GM19025 (cell line): ENCODE measurements at regions not wholly inside any gene's neighbourhood (a gene's known extent, or its start where the extent isn't known, plus 50 kb on each side); places are given as distances from the start of the nearest gene placed in this dataset.

Experiments used
- ATAC-seq: cut with Tn5 transposase; IDR thresholded peaks from one replicate; pipeline ENCODE4 v1.9.1; 2021; ENCODE audit warnings: mild to moderate bottlenecking, low read depth, moderate library complexity; ENCODE audit not compliant: unreplicated experiment

DNA sequence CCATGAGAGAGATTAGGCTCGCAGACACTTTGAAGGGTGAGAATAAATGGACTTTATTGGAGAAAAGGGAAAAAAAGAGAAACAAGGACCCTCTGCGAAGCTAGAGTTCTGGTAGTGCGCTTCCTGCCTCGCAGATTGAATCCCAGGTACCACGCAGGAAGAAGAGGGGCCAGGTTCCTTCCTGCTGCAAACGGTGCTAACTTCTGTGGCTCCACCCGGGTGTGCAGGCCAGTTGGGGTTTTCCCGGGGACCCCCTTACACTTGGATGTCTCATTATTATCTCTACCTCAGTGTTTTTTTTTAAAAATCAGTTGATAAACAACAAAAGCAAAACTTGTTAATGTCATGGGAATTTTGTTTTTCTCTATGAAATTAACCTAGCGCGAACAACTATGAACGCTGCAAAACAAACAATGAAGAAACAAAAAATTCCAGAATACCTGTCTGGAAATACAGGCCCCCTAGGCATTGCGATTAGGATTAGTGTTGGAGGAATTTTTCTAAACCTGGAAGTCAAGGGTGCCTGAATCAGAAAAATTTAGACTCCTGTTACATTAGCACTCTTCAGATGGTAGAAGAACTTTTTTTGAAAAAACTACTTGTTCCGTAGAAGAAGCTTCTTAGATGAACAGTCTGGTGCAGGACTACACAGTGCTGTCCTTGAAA lies 414.5 kb downstream of the MAN2A1 start:
- ATAC-seq, result no peak

DNA sequence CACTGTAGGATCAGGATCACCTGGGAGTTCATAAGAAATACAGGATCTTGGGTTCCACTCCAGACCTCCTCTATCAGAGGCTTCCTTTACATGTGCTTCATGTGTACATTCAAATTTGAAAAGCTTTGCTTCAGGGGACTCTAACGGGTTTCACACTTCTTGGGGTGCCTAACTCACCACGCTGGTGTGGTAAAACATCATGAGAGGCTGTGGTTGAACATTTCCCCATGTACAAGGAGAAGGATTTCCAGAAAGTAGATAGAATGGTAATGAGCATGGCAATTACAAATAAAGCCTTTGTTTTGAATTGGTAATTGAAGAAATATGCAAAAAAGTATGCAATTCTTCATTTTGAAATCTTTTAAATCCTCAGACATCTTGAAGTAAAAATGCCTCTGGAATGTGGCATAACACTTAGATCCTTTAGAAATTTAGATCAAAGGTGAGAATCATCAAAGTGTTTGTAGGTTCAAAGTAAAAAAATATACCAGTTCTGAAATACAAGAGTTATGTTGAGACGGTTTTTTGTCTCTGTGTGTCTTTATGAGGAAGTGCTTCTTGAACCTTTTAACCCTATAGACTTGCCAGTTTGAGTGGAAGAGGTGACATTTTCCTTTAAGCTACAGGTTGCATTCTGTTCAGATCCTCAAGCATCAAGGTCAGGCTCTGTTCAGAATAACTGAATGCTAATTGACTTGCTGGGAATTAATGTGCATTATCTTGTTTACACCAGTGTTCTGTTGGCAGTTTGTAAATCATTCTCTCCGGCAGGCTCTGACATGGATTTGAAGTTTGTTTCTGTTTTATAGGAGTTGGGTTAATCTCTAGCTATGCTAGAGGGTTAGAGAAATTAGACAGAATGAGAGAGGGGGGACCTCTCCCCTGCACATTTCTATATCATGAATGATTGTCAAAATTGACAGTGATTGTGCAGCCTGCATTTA lies 415.3 kb downstream of the MAN2A1 start:
- ATAC-seq, result no peak

DNA sequence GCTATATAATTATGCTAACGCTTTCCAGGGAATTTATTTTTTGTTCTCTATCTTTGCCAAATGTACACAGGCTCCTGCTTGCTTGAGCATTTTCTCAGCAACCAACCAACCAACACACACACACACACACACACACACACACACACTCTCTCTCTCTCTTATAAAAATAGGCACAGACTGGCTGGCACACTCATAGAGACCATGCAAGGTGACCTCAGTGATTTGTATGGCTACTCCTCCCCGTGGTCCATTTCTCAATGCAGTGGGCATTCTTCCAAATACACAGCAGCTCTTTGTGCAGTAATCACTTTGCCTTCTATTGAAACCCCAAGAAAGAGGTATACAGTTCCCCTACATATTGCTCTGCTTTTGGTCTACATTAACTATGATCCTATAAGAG lies 416.0 kb downstream of the MAN2A1 start:
- ATAC-seq, result no peak

- no peak for ATAC-seq
Observed at GRCh38 chr5:110106750-110107149, 417.0 kb downstream of the MAN2A1 start.

GRCh38 chr5:110108520-110108919 lies 418.8 kb downstream of the MAN2A1 start:
- no peak for ATAC-seq

- no peak for ATAC-seq
Observed at GRCh38 chr5:110109667-110110066, 419.9 kb downstream of the MAN2A1 start.

DNA sequence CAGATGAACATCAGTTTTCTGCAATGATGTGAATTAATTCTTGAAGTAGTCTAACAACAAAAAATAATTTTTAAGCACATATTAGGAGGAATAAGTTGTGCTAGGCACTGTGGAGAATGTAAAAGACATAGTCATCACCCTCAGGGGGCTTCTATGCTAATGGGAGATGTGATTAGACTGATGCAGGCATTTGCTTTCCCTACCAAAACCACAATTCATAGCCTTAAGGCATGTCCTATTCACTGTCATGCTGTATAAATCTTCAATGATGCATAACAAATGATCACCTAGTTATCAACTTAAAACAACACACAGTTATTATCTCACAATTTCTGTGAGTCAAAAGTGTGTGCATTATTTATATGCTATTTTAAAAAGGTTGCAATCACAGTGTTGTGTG lies 422.6 kb downstream of the MAN2A1 start:
- no peak for ATAC-seq

- ATAC-seq, result no peak
Observed at GRCh38 chr5:110115503-110115902, 425.8 kb downstream of the MAN2A1 start.

GRCh38 chr5:110116539-110116938 lies 426.8 kb downstream of the MAN2A1 start:
- ATAC-seq, result no peak

GRCh38 chr5:110134963-110135935 lies 445.5 kb downstream of the MAN2A1 start:
- ATAC-seq, result no peak

GRCh38 chr5:110150199-110150598 lies 460.5 kb downstream of the MAN2A1 start:
- ATAC-seq, result no peak

- no peak for ATAC-seq
Observed at GRCh38 chr5:110159202-110159601, 469.5 kb downstream of the MAN2A1 start.

DNA sequence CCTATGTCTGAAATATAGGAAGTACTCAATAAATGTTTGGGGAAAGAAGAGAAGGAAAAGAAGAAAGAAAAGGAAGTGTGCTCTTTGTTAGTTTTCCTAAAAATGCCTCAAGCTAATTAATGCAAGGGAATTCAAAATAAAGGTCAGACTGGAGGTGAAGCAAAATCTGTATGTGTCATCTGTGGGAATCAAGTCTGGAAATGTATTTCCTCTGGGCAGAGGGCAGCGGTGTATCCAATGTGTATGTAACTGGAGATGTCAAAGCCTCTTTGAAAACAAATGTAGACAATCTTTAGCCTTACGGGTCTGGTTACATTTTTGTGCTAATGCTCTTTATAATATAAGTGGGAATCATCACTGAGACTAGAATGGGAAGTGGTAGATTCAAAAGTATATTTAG lies 471.4 kb downstream of the MAN2A1 start:
- ATAC-seq, result no peak

DNA sequence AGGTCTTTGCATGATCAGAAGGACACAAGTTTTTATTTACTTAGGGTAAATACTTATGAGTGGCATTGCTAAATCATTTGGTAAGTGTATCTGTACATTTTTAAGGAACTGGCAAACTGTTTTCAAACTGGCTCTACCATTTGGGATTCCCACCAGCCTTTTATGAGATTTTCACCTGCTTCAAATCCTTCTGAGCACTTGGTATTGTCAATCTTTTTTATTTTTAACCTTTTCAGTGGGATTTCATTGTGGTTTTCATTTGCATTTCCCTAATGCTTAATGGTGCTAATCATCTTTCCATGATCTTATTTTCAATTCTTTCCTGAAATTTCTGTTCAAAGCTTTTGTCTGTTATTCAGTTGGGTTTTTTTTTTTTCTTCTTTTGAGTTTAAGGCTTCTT lies 475.6 kb downstream of the MAN2A1 start:
- ATAC-seq, result no peak

DNA sequence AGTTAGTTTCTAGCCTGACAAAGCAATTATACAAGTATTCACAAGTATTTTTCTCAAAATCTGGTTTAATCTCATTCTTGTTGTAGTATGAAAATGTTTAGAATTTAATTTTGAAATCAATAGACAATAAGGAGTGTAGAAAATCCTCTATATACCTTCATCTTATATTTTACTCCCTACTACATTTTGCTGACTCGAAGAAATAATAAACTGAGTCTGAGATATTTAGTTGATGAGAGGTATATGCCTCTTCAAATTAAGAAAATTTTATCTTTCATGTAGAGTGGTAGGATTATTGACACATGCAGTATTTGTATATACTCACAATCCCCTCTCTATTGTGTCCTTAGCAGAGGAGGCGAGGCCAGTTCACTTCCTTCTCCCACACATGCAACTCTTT lies 477.7 kb downstream of the MAN2A1 start:
- no peak for ATAC-seq

- ATAC-seq, result no peak
Observed at GRCh38 chr5:110169461-110169860, 479.7 kb downstream of the MAN2A1 start.

GRCh38 chr5:110177729-110178128 lies 488.0 kb downstream of the MAN2A1 start:
- ATAC-seq, result no peak

DNA sequence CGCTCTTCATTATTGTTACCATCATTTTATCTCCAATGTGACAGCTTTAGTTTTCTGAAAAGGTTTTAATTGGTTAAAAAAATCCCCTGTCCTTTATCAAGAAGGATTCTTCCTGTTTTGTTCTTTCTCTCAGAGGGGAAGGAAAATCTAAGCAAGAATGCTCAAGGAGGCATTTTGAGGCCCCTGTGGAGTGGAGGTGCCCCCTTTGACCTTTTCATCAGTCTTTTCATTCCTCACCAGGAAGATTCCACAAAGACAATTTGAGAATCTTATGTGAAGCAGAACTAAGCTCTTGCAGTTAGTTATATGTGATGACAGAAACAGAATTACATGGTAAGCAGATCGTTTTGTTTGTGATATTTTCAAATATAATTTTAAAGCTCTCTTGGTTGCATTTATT lies 489.6 kb downstream of the MAN2A1 start:
- ATAC-seq, result no peak

- ATAC-seq, result no peak
Observed at GRCh38 chr5:110194191-110194590, 504.5 kb downstream of the MAN2A1 start.

DNA sequence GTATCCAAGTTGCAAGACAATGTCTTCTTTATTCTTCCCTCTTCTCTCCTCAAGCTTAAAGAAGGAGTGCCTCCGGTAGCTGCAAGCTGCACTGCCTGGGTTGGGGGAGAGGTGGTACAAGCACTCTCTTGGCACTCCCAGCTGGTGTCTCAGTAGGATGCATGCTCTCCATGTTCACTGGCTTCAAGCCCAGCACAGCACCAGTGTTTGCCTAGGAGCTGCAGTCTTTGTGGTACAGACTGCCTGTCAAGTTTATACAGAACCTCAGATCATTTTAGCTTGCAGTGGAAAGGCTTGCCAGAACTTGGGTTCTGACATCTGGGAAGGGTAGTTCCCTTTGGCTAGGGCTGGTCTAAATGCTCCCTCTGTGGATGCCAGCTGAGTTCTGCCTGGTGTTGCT lies 505.6 kb downstream of the MAN2A1 start:
- ATAC-seq, result no peak

- no peak for ATAC-seq
Observed at GRCh38 chr5:110201791-110202190, 512.1 kb downstream of the MAN2A1 start.
